ENCODE measurements at regions not wholly inside any gene's neighbourhood (a gene's known extent, or its start where the extent isn't known, plus 50 kb on each side); places are given as distances from the start of the nearest gene placed in this dataset.

DNA sequence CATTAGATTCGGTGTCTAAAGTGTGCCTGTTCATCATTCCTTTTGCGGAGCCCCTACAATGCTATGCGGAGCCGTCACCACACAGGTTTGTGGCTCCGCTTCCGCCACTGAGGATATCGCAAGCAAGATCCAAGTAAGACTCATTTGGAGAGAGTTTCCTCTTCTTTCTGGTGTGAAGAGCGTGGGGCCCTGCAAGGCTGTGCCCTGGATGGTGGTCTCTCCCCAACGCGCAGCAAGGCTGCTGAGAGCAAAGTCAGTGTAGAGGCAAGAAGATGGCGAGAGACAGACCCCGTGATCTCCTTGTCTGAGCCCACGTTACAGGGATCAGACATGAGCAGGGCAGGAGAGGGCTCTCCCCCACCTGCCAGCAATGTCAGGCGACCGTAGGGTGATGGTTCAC, 96.3 kb upstream of the AFDN start:
- no peak for DNase-seq (ENCODE audit: low read depth)
- TF ChIP-seq, protein P1, sequence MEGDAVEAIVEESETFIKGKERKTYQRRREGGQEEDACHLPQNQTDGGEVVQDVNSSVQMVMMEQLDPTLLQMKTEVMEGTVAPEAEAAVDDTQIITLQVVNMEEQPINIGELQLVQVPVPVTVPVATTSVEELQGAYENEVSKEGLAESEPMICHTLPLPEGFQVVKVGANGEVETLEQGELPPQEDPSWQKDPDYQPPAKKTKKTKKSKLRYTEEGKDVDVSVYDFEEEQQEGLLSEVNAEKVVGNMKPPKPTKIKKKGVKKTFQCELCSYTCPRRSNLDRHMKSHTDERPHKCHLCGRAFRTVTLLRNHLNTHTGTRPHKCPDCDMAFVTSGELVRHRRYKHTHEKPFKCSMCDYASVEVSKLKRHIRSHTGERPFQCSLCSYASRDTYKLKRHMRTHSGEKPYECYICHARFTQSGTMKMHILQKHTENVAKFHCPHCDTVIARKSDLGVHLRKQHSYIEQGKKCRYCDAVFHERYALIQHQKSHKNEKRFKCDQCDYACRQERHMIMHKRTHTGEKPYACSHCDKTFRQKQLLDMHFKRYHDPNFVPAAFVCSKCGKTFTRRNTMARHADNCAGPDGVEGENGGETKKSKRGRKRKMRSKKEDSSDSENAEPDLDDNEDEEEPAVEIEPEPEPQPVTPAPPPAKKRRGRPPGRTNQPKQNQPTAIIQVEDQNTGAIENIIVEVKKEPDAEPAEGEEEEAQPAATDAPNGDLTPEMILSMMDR (IDR thresholded peaks at IDR 0.05; ENCODE audit: insufficient read depth, low read length, severe bottlenecking) = no peak
- no peaks in the 10 kb centered on the region for H3K27me3 ChIP-seq (ENCODE audit: control insufficient read depth, insufficient read depth, low read length)
- no peak for FAIRE-seq
- no peak overlapping the region for H3K4me3 ChIP-seq (ENCODE audit: low read depth, low read length)
- no peaks in the 10 kb centered on the region for H3K36me3 ChIP-seq (ENCODE audit: control insufficient read depth, insufficient read depth, low read length)

DNA sequence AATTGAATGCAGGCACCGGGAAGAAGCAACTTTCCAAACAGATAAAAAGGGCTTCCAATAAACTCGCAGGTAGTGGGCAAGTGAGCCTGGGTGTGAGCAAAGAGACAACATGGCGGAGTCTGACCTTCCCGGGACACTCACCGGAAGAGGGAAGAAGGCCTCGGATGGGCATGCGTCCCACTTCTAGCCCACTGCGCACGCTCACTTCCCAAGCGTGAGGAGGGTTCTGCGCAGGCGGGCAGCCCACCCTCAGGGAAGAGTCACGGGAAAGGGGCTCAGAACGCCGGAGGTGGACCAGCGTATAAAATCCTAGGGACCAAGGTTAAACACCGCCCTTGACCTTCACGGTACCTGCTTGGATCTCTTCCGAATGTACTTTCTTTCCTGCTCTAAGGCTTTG, 95.5 kb upstream of the AFDN start:
- no peaks in the 10 kb centered on the region for H3K27me3 ChIP-seq (ENCODE audit: control insufficient read depth, insufficient read depth, low read length)
- DNase-seq (ENCODE audit: low read depth) (no peak), FAIRE-seq (no peak)
- no peaks in the 10 kb centered on the region for H3K36me3 ChIP-seq (ENCODE audit: control insufficient read depth, insufficient read depth, low read length)
- H3K4me3 ChIP-seq (ENCODE audit: low read depth, low read length) = no peak overlapping the region
- TF ChIP-seq, protein P1 (IDR thresholded peaks at IDR 0.05; ENCODE audit: insufficient read depth, low read length, severe bottlenecking) = no peak

GRCh38 chr6:167731731-167732422, 94.8 kb upstream of the AFDN start:
- TF ChIP-seq, protein P1 (IDR thresholded peaks at IDR 0.05; ENCODE audit: insufficient read depth, low read length, severe bottlenecking) = no peak
- Histone ChIP-seq H3K36me3 (ENCODE audit: control insufficient read depth, insufficient read depth, low read length) (no peaks in the 10 kb centered on the region), H3K4me3 (ENCODE audit: low read depth, low read length) (no peak overlapping the region), H3K27me3 (ENCODE audit: control insufficient read depth, insufficient read depth, low read length) (no peaks in the 10 kb centered on the region)
- no peak for FAIRE-seq
- no peak for DNase-seq (ENCODE audit: low read depth)

DNA sequence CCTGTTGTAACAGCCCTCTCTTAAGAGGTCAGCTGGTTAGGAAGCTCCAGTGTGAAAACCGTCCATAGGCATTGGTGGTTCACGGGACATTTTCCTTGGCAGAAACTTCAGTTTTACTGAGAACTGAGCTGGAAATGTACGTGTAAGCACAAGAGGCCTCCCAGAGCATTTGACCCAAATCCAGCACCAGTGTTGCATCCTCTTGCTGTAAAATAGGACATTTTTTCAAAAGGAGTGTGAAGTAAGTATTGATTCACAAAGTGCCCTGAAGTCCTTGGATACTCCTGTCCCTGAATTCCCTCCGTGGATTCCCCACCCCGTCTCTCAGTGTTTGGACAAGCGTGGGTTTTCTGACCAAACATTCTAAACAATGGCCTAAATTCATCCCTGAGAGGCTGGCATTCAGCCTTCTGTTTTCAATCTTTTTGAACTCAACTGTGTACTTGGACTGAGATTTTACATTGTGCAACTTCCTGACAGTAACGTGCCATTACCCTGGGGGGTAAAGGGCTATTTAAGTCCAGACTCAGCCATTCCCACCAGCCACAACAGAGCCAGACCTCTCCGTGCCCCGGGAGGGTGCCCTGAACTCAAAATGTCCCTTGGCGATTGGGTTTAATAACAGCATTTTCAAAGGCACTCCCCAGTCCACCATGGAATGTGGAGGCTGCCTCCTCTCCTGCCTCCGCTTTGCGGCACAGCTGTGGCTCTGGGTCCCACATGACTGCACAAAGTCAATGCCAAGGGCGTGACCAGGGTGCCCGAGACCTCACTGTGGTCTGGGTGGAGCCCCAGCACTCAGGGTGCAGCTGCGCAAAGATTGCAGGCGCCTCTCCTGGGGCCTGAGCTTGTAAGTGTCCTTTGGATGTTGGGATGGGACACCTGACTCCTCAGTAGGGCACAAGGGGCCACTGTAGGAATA, 92.7 kb upstream of the AFDN start:
- H3K27me3 ChIP-seq (ENCODE audit: control insufficient read depth, insufficient read depth, low read length) = no peaks in the 10 kb centered on the region
- DNase-seq (ENCODE audit: low read depth) (no peak), FAIRE-seq (no peak)
- no peaks in the 10 kb centered on the region for H3K36me3 ChIP-seq (ENCODE audit: control insufficient read depth, insufficient read depth, low read length)
- TF ChIP-seq, protein P1 (IDR thresholded peaks at IDR 0.05; ENCODE audit: insufficient read depth, low read length, severe bottlenecking) = no peak
- H3K4me3 ChIP-seq (ENCODE audit: low read depth, low read length) = no peak overlapping the region

DNA sequence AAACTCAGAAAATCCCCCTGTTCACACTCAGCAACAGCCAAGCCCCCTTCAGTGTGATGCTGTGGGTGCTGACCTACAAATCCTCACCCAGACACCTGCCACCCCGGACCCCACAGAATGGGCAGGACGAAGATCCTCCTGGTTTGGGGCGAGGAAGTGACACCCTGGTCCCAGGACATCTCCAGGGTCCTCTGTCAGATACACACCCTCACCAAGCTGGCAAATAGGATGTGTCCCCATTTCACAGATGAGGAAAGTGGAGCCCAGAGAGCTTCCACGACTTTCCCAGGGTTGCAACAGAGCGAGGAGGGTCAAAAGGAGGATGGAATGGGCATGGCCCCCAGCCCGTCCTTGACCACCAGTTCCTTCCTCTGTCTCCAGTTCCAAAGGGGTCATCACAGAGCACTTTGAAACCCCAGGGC, 92.0 kb upstream of the AFDN start:
- Histone ChIP-seq H3K36me3 (ENCODE audit: control insufficient read depth, insufficient read depth, low read length) (no peaks in the 10 kb centered on the region), H3K27me3 (ENCODE audit: control insufficient read depth, insufficient read depth, low read length) (no peaks in the 10 kb centered on the region), H3K4me3 (ENCODE audit: low read depth, low read length) (no peak overlapping the region)
- FAIRE-seq (no peak), DNase-seq (ENCODE audit: low read depth) (no peak)
- TF ChIP-seq, protein P1 (IDR thresholded peaks at IDR 0.05; ENCODE audit: insufficient read depth, low read length, severe bottlenecking) = no peak
